Large intestine (tissue), 3 donors: ENCODE measurements at regions not wholly inside any gene's neighbourhood (a gene's known extent, or its start where the extent isn't known, plus 50 kb on each side); places are given as distances from the start of the nearest gene placed in this dataset.
"Not testable (repeated sequence)": the region's sequence is repeated elsewhere in the genome, so short reads cannot be mapped to it uniquely, and the experiment has no call there.

Experiments used
- DNase-seq, 2 donors: peaks; one replicate each; pipeline versions ENCODE4 v3.0.0 to v3.0.0-alpha.2; 2013
- H3K27ac ChIP-seq: one replicate; pipeline ENCODE4 v1.5.1; 2013; ENCODE audit warnings: low read length
- H3K27me3 ChIP-seq: 2 replicates; pipeline ENCODE4 v1.6.1; 2013; ENCODE audit warnings: low read length; ENCODE audit not compliant: control insufficient read depth, insufficient read depth
- H3K36me3 ChIP-seq: 2 replicates; pipeline ENCODE4 v1.6.1; 2013; ENCODE audit warnings: low read length; ENCODE audit not compliant: control insufficient read depth, insufficient read depth
- H3K4me1 ChIP-seq: one replicate; pipeline ENCODE4 v1.6.1; 2013; ENCODE audit warnings: low read length; ENCODE audit not compliant: control insufficient read depth, insufficient read depth
- H3K4me3 ChIP-seq: one replicate; pipeline ENCODE4 v1.5.1; 2013; ENCODE audit warnings: low read length
- H3K9me3 ChIP-seq: one replicate; pipeline ENCODE4 v1.6.1; 2013; ENCODE audit warnings: mild to moderate bottlenecking, low read depth, low read length, moderate library complexity; ENCODE audit not compliant: control insufficient read depth
- WGBS: methylation state at CpG from one replicate; pipeline ENCODE4 v1.1.5; 2013; ENCODE audit warnings: low lambda C conversion rate; ENCODE audit not compliant: insufficient coverage; 5-methylcytosine and 5-hydroxymethylcytosine counted together

DNA sequence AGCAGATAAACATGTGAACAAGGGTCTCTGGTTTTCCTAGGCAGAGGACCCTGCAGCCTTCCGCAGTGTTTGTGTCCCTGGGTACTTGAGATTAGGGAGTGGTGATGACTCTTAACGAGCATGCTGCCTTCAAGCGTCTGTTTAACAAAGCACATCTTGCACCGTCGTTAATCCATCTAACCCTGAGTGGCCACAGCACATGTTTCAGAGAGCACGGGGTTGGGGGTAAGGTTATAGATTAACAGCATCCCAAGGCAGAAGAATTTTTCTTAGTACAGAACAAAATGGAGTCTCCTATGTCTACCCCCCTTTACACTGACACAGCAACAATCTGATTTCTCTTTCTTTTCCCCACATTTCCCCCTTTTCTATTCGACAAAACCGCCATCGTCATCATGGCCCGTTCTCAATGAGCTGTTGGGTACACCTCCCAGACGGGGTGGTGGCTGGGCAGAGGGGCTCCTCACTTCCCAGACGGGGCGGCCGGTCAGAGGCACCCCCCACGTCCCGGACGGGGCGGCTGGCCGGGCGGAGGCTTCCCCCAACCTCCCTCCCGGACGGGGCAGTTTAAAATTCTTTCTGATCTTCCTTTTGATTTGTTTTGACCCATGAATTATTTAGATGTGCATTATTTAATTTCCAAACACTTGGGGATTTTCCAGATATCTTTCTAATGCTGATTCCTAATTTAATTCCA is 171.7 kb upstream of the RAB6C start:
- not testable (repeated sequence) for H3K36me3 ChIP-seq, H3K9me3 ChIP-seq
- 74% methylated on average over 5 of the region's 22 CpGs for WGBS

DNA sequence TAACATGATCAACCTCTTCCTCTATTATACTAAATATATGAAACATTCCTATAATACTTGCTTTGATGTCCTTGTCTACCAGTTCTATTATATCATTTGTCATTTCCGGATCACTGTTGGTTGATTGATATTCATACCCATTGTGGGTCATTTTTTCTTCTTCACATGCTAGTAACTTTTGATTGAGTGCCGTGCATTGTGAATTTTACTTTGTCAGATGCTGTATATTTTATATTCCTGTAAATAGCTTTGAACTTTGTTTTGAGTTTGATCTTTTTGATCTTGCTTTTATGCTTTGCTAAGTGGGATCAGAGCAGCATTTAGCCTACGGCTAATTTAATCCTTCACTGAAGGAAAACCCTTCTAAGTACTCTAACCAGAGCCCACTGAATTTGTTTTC is 168.9 kb upstream of the RAB6C start:
- H3K27ac ChIP-seq = no peak overlapping the region
- DNase-seq = no peak
- H3K27me3 ChIP-seq = no peaks in the 10 kb centered on the region
- peaks cover 3% of the 10 kb centered on the region for H3K9me3 ChIP-seq
- WGBS = 90% methylated on average over 2 of the region's 3 CpGs
- no peaks in the 10 kb centered on the region for H3K36me3 ChIP-seq
- no peak overlapping the region for H3K4me3 ChIP-seq
- H3K4me1 ChIP-seq = peaks cover 17% of the 10 kb centered on the region

More for the DNA sequence above, 171.7 kb upstream of the RAB6C start:
- H3K27me3 ChIP-seq, H3K27ac ChIP-seq, H3K4me3 ChIP-seq, DNase-seq: not testable (repeated sequence)
- peaks cover 11% of the 10 kb centered on the region for H3K4me1 ChIP-seq

DNA sequence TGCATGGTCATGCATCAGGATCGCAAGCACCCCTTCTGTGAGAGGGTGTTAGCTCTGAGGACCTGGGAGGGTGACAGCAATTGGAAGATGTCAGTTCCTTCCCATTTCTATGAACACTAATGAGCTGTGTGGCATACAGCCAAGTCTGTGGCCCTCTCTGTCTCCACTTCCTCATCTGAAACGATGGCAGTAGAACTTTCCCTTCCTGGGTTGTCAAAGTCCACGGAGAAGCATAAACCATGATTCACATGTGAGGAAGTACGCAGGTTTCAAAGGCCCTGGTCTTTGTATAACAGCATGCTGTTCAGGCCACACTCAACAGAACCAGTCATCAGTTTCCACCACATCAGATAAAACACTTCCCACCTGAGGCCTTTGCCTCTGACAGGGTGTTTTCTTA is 167.4 kb upstream of the RAB6C start:
- peak; percentile 94 to 97 for DNase-seq
- WGBS = no CpG with 5 or more reads among the region's 4 CpGs
- peak overlapping the region; percentile 62 for H3K27ac ChIP-seq
- no peak overlapping the region for H3K4me3 ChIP-seq
- H3K27me3 ChIP-seq = no peaks in the 10 kb centered on the region
- peaks cover 7% of the 10 kb centered on the region for H3K9me3 ChIP-seq
- H3K36me3 ChIP-seq = no peaks in the 10 kb centered on the region
- H3K4me1 ChIP-seq = peaks cover 17% of the 10 kb centered on the region

DNA sequence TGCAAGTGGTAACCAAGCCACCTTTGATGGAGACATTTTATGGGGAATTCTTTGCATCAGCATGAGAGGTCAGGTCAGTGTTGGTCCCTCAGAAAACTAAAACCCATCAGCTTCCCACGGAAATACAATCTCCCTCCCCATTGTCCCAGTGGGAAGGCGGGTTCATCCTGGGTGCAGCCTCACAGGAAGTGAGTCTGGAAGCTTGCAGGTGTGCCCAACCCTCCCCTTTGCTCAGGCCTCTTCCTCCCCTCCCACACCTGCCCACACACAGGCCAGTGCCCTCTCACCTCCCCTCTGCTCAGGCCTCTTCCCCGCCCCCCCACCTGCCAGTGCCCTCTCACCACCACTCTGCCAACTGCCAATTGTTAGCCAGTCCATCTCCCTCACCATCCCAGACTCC is 166.8 kb upstream of the RAB6C start:
- H3K36me3 ChIP-seq = no peaks in the 10 kb centered on the region
- no peaks in the 10 kb centered on the region for H3K27me3 ChIP-seq
- no peak overlapping the region for H3K4me3 ChIP-seq
- peak overlapping the region; percentile 62 for H3K27ac ChIP-seq
- DNase-seq = no peak
- WGBS = no CpG with 5 or more reads among the region's 3 CpGs
- H3K9me3 ChIP-seq = peaks cover 7% of the 10 kb centered on the region
- H3K4me1 ChIP-seq = peaks cover 17% of the 10 kb centered on the region

DNA sequence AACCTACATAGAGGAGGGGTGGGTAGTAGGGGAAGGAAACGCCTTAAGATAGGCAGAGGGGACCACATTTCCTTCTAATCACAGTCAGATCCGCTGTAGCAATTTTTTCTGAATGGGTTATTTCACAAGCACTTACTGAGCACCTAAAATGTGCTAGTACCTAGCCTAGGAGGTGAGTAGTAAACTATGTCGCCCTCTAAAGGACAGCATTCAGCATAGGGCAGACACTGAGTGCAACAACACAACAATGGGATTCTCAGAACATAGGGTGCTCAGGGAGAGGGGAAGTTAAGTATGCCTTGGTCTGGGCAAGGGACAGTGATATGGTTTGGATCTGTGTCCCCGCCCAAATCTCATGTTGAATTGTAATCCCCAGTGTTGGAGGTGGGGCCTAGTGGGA is 166.1 kb upstream of the RAB6C start:
- Histone ChIP-seq H3K9me3 (peaks cover 7% of the 10 kb centered on the region), H3K27me3 (no peaks in the 10 kb centered on the region), H3K4me3 (no peak overlapping the region), H3K4me1 (peaks cover 17% of the 10 kb centered on the region), H3K27ac (peak overlapping the region; percentile 62), H3K36me3 (no peaks in the 10 kb centered on the region)
- peak in 1 of 2 donors; percentile 16 for DNase-seq
- no CpG with 5 or more reads among the region's 4 CpGs for WGBS

DNA sequence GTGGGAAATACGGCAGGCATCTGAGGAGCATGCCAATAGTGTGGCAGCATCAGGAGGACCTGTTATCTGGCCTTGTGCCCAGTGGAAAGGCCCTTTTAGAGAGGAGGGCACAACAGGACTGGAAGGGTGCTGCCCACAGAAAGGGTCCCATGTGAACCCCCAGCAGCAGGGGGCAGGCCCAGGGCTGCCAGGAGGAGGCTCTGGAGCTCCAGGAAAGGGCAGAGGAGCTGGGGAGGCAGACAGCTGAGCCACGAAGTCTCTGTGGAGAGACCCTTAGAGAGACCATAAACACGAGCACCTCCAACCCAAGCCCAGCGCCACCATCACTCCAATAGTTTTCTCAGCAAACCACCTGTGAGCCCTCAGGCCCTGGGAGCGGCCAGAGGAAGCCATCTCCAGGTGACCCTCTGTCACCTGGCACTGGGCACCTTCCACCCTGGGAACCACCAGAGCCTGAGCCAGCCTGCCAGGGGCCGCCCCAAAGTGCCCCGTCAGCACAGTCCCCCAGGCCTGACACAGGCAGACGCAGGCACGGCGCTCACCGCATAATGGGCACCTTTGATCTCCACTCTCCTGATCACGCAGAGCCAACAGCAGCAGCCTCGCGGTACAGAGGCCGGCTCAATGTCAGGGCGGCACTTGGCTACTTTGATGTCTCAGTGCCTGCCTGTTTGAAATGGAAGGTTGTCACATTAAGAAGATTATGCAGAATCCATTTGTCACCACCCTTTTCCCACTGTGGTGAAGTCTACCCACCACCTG is 162.5 kb upstream of the RAB6C start:
- no peaks in the 10 kb centered on the region for H3K27me3 ChIP-seq
- no peak overlapping the region for H3K27ac ChIP-seq
- peaks cover 11% of the 10 kb centered on the region for H3K4me1 ChIP-seq
- WGBS = no CpG with 5 or more reads among the region's 16 CpGs
- DNase-seq = no peak
- H3K4me3 ChIP-seq = no peak overlapping the region
- H3K36me3 ChIP-seq = no peaks in the 10 kb centered on the region
- H3K9me3 ChIP-seq = peaks cover 7% of the 10 kb centered on the region

DNA sequence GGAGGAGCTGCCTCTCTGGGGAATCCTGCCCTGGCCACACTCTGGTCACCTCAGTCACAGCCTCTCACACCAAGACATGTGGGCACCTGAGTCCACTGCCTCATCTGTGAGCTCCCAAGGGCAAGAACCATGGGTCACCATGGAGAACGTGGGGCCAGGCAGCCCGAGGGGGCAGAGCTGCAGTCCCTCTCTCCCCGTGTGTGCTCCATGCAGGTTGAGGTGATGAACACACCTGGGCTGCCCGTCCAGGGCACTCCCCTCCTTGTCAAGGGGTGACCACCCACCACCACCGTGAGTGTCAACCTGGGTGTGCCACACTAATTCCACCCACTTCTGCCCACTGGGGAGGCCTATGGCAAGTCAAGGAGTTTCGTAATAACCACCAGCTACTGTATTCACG is 159.6 kb upstream of the RAB6C start:
- DNase-seq = no peak
- Histone ChIP-seq H3K9me3 (peaks cover 7% of the 10 kb centered on the region), H3K4me3 (no peak overlapping the region), H3K27me3 (no peaks in the 10 kb centered on the region), H3K36me3 (no peaks in the 10 kb centered on the region), H3K4me1 (no peaks in the 10 kb centered on the region), H3K27ac (no peak overlapping the region)
- no CpG with 5 or more reads among the region's 7 CpGs for WGBS

DNA sequence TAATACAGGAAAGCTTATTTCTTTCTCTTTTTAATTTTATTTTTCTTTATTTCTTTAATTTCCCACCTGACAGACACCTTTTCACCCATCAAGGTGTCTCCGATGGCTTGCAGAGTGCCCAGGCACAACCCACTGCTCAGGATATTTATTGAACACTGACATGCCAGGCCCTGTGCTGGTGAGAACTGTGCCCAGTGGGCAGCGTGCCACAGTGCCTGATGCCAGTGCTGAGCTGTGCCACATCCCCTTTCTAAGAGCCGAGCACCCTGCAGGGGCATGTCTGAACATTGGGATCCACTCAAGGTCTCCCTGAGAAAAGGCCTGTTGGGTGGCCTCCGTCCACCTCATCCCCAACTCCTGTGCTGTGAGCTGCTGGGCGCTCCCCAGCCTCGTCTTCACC is 158.6 kb upstream of the RAB6C start:
- H3K27me3 ChIP-seq = no peaks in the 10 kb centered on the region
- 100% methylated on average over 2 of the region's 6 CpGs for WGBS
- no peak for DNase-seq
- no peaks in the 10 kb centered on the region for H3K36me3 ChIP-seq
- no peak overlapping the region for H3K27ac ChIP-seq
- no peaks in the 10 kb centered on the region for H3K4me1 ChIP-seq
- H3K4me3 ChIP-seq = no peak overlapping the region
- peaks cover under 1% of the 10 kb centered on the region for H3K9me3 ChIP-seq

DNA sequence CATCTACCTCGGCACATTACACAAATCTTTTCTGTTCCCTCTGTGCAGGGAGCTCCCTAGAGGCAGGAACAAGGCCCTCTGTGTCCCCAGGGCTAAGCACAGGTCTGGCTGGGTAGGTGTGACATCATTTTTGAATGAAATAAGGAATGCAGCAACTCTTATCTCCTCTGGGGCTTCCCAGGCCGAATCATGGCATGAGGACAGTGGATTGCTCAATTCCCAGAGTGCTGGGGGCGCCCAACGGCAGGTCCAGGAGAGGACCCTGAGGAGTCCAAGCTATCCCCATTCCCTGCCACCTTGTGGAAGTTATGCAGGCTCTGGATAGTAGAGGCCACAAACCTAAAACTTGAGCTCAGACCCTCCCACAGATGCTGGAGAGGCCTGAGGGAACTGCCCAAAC is 158.0 kb upstream of the RAB6C start:
- no peak overlapping the region for H3K27ac ChIP-seq

DNA sequence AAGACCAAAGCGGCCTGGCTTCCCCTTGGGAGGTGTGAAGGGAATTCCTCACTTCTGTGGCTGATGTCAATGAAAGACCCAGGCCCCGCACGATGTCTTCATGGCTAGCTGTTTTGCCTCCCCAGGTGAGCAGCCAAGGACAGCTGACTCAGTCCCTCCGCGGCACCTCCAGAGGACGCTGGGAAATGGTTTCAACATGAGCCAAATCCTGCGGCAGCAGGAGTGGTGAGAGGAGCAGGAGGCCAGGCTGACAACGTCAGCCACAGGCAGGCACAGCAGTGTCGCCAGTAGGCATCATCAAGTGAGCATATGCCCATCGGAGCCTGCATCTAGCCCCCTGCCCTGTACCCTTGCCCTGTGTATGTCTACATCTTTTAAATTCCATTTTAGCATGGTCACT is 156.4 kb upstream of the RAB6C start:
- Histone ChIP-seq H3K9me3 (peaks cover 2% of the 10 kb centered on the region), H3K36me3 (no peaks in the 10 kb centered on the region), H3K27me3 (no peaks in the 10 kb centered on the region), H3K27ac (no peak overlapping the region), H3K4me3 (no peak overlapping the region), H3K4me1 (peaks cover 9% of the 10 kb centered on the region)
- WGBS = no CpG with 5 or more reads among the region's 10 CpGs
- no peak for DNase-seq

More for the DNA sequence above, 158.0 kb upstream of the RAB6C start:
- Histone ChIP-seq H3K36me3 (no peaks in the 10 kb centered on the region), H3K9me3 (no peaks in the 10 kb centered on the region), H3K4me3 (no peak overlapping the region), H3K27me3 (no peaks in the 10 kb centered on the region), H3K4me1 (no peaks in the 10 kb centered on the region)
- no CpG with 5 or more reads among the region's 4 CpGs for WGBS
- no peak for DNase-seq
